Vagina (tissue), 2 donors: ENCODE measurements at regions not wholly inside any gene's neighbourhood (a gene's known extent, or its start where the extent isn't known, plus 50 kb on each side); places are given as distances from the start of the nearest gene placed in this dataset.

Source experiments
- DNase-seq, 2 donors: peaks; one replicate each; pipeline ENCODE4 v3.0.0-alpha.2; 2017; ENCODE audit errors: extremely low spot score in 2 of 2
- H3K27ac ChIP-seq: fragments of 200-600 bp; sonication (generic); one replicate; pipeline ENCODE4 v1.5.1; 2019
- H3K27me3 ChIP-seq: fragments of 200-600 bp; sonication (generic); one replicate; pipeline ENCODE4 v1.5.1; 2019
- H3K36me3 ChIP-seq, 2 donors: fragments of 200-600 bp; sonication (generic); one replicate each; pipeline ENCODE4 v1.5.1; 2017 to 2019
- H3K4me1 ChIP-seq: fragments of 200-600 bp; sonication (generic); one replicate; pipeline ENCODE4 v1.5.1; 2019
- H3K4me3 ChIP-seq, 2 donors: fragments of 200-600 bp; sonication (generic); 1 replicate in 1 of 2; 2 replicates in 1 of 2; pipeline ENCODE4 v1.5.1; 2016 to 2019
- H3K9me3 ChIP-seq: fragments of 200-600 bp; sonication (generic); one replicate; pipeline ENCODE4 v1.5.1; 2019
- CTCF ChIP-seq, 3 experiments: fragments of 450-650 bp in 2 of 3; fragments of 200-600 bp in 1 of 3; sonication (generic) in 1 of 3; IDR thresholded peaks; one replicate each; pipeline ENCODE4 v1.5.1; 2017 to 2019; ENCODE audit warnings: antibody characterized with exemption in 3 of 3, mild to moderate bottlenecking in 2 of 3, moderate library complexity in 2 of 3
- POLR2A ChIP-seq, 2 donors: fragments of 450-650 bp; IDR thresholded peaks; one replicate each; pipeline ENCODE4 v1.6.1; 2017; ENCODE audit warnings: antibody characterized with exemption in 2 of 2, mild to moderate bottlenecking in 2 of 2, moderate library complexity in 2 of 2
- POLR2AphosphoS5 ChIP-seq, 2 donors: sonication (generic); formaldehyde crosslinking; IDR thresholded peaks; one replicate each; pipeline ENCODE4 v1.9.0; 2017; ENCODE audit warnings: antibody characterized with exemption in 2 of 2, mild to moderate bottlenecking in 2 of 2, low read depth in 1 of 2; ENCODE audit not compliant: insufficient read depth in 1 of 2
- intact Hi-C: fragments of 100-400 bp; cut with DNase I; formaldehyde crosslinking; loops from one replicate; pipeline ENCODE4 v1.15.1; 2023

GRCh38 chr9:71210326-71210725 is 88.9 kb upstream of the TRPM3 start:
- Histone ChIP-seq H3K4me3 (no peak overlapping the region), H3K27ac (no peak overlapping the region), H3K27me3 (no peaks in the 10 kb centered on the region), H3K4me1 (no peaks in the 10 kb centered on the region), H3K9me3 (no peaks in the 10 kb centered on the region), H3K36me3 (no peaks in the 10 kb centered on the region)
- intact Hi-C loops = no loop called here
- DNase-seq = no peak
- TF ChIP-seq CTCF (IDR thresholded peaks at IDR 0.05) (no peak), POLR2A (IDR thresholded peaks at IDR 0.05) (no peak), POLR2AphosphoS5 (IDR thresholded peaks at IDR 0.05; ENCODE audit: insufficient read depth in 1 of 2, low read depth in 1 of 2) (no peak)

GRCh38 chr9:71209890-71210289 is 88.5 kb upstream of the TRPM3 start:
- intact Hi-C loops = no loop called here
- no peaks in the 10 kb centered on the region for H3K36me3 ChIP-seq

GRCh38 chr9:71202931-71203330 is 81.5 kb upstream of the TRPM3 start:
- Histone ChIP-seq H3K9me3 (no peaks in the 10 kb centered on the region), H3K36me3 (no peaks in the 10 kb centered on the region), H3K27ac (no peak overlapping the region), H3K27me3 (no peaks in the 10 kb centered on the region), H3K4me1 (no peaks in the 10 kb centered on the region), H3K4me3 (no peak overlapping the region)
- intact Hi-C loops = no loop called here
- TF ChIP-seq POLR2AphosphoS5 (IDR thresholded peaks at IDR 0.05; ENCODE audit: insufficient read depth in 1 of 2, low read depth in 1 of 2) = no peak
- TF ChIP-seq CTCF (IDR thresholded peaks at IDR 0.05) = no peak
- no peak for TF ChIP-seq POLR2A (IDR thresholded peaks at IDR 0.05)
- no peak for DNase-seq

More at GRCh38 chr9:71209890-71210289, 88.5 kb upstream of the TRPM3 start:
- H3K4me1 ChIP-seq = no peaks in the 10 kb centered on the region
- no peak overlapping the region for H3K4me3 ChIP-seq
- no peaks in the 10 kb centered on the region for H3K27me3 ChIP-seq
- no peak for DNase-seq
- no peaks in the 10 kb centered on the region for H3K9me3 ChIP-seq
- H3K27ac ChIP-seq = no peak overlapping the region
- TF ChIP-seq CTCF (IDR thresholded peaks at IDR 0.05) (no peak), POLR2AphosphoS5 (IDR thresholded peaks at IDR 0.05; ENCODE audit: insufficient read depth in 1 of 2, low read depth in 1 of 2) (no peak), POLR2A (IDR thresholded peaks at IDR 0.05) (no peak)

GRCh38 chr9:71191708-71192107 is 70.3 kb upstream of the TRPM3 start:
- DNase-seq = no peak
- H3K4me3 ChIP-seq = no peak overlapping the region
- H3K9me3 ChIP-seq = no peaks in the 10 kb centered on the region
- no peak for TF ChIP-seq CTCF (IDR thresholded peaks at IDR 0.05)
- TF ChIP-seq POLR2AphosphoS5 (IDR thresholded peaks at IDR 0.05; ENCODE audit: insufficient read depth in 1 of 2, low read depth in 1 of 2) = no peak
- TF ChIP-seq POLR2A (IDR thresholded peaks at IDR 0.05) = no peak
- no peaks in the 10 kb centered on the region for H3K4me1 ChIP-seq
- no peak overlapping the region for H3K27ac ChIP-seq
- intact Hi-C loops = no loop called here
- no peaks in the 10 kb centered on the region for H3K27me3 ChIP-seq
- no peaks in the 10 kb centered on the region for H3K36me3 ChIP-seq

- H3K27me3 ChIP-seq = no peaks in the 10 kb centered on the region
- H3K4me1 ChIP-seq = no peaks in the 10 kb centered on the region
- DNase-seq = no peak
- no peaks in the 10 kb centered on the region for H3K9me3 ChIP-seq
- H3K4me3 ChIP-seq = no peak overlapping the region
- intact Hi-C loops = no loop called here
- H3K27ac ChIP-seq = no peak overlapping the region
- no peak for TF ChIP-seq POLR2A (IDR thresholded peaks at IDR 0.05)
- no peak for TF ChIP-seq CTCF (IDR thresholded peaks at IDR 0.05)
- no peak for TF ChIP-seq POLR2AphosphoS5 (IDR thresholded peaks at IDR 0.05; ENCODE audit: insufficient read depth in 1 of 2, low read depth in 1 of 2)
- H3K36me3 ChIP-seq = no peaks in the 10 kb centered on the region
Measured at GRCh38 chr9:71183251-71183650, 61.8 kb upstream of the TRPM3 start.
